WTC11 (cell line): ENCODE measurements at regions not wholly inside any gene's neighbourhood (a gene's known extent, or its start where the extent isn't known, plus 50 kb on each side); places are given as distances from the start of the nearest gene placed in this dataset.

Experiments
- ATAC-seq: fragments of 200-7000 bp; cut with Tn5 transposase; 2 replicates; pipeline ENCODE4 v1.10.0; 2021; ENCODE audit warnings: mild to moderate bottlenecking, moderate library complexity
- CTCF ChIA-PET: fragments of 300-600 bp; sonication (Branson Sonifier 250); formaldehyde crosslinking; loops from one replicate; lab custom pipeline; 2021; ENCODE audit warnings: antibody characterized with exemption; lab: Charles Lee
- POLR2A ChIA-PET: fragments of 350-600 bp; sonication (Branson Sonifier 250); formaldehyde crosslinking; loops from one replicate; lab custom pipeline; 2021; ENCODE audit warnings: antibody characterized with exemption; lab: Charles Lee
- DNase-seq: peaks from one replicate; pipeline ENCODE4 v3.0.0; 2021; ENCODE audit warnings: low spot score
- H3K27ac Mint-ChIP-seq: 2 replicates; pipeline ENCODE4 v1.8.0; 2021; ENCODE audit warnings: mixed read lengths
- H3K27me3 Mint-ChIP-seq: 2 replicates; pipeline ENCODE4 v1.8.0; 2021; ENCODE audit warnings: low read depth, mild to moderate bottlenecking, moderate library complexity, mixed read lengths
- H3K36me3 Mint-ChIP-seq: 2 replicates; pipeline ENCODE4 v1.8.0; 2021; ENCODE audit warnings: mixed read lengths
- H3K4me1 Mint-ChIP-seq: 2 replicates; pipeline ENCODE4 v1.8.0; 2022; ENCODE audit warnings: mixed read lengths
- H3K4me3 Mint-ChIP-seq: 2 replicates; pipeline ENCODE4 v1.8.0; 2021; ENCODE audit warnings: mild to moderate bottlenecking, moderate library complexity, mixed read lengths
- H3K9me3 Mint-ChIP-seq: 2 replicates; pipeline ENCODE4 v1.8.0; 2021; ENCODE audit warnings: mixed read lengths
- ATF2 ChIP-seq: sonication (generic); formaldehyde crosslinking; IDR thresholded peaks from 2 replicates; pipeline ENCODE4 v1.8.1; 2022; ENCODE audit warnings: low read depth, missing genetic modification reagents, borderline replicate concordance
- CBFB ChIP-seq: sonication (generic); formaldehyde crosslinking; IDR thresholded peaks from 2 replicates; pipeline ENCODE4 v1.8.1; 2022; ENCODE audit warnings: mild to moderate bottlenecking, low read depth, missing genetic modification reagents
- CREM ChIP-seq: sonication (generic); formaldehyde crosslinking; IDR thresholded peaks from 2 replicates; pipeline ENCODE4 v1.8.1; 2022; ENCODE audit warnings: mild to moderate bottlenecking, missing genetic modification reagents, moderate library complexity
- E2F5 ChIP-seq: sonication (generic); formaldehyde crosslinking; IDR thresholded peaks from 2 replicates; pipeline ENCODE4 v1.8.1; 2022; ENCODE audit warnings: mild to moderate bottlenecking, moderate library complexity, missing genetic modification reagents
- ELF4 ChIP-seq: sonication (generic); formaldehyde crosslinking; IDR thresholded peaks from 2 replicates; pipeline ENCODE4 v1.8.1; 2022; ENCODE audit warnings: low read depth, mild to moderate bottlenecking, moderate library complexity, missing genetic modification reagents
- ESRRA ChIP-seq: sonication (generic); formaldehyde crosslinking; IDR thresholded peaks from 2 replicates; pipeline ENCODE4 v1.8.1; 2022; ENCODE audit warnings: mild to moderate bottlenecking, missing genetic modification reagents, borderline replicate concordance
- FOXJ3 ChIP-seq: sonication (generic); formaldehyde crosslinking; IDR thresholded peaks from 2 replicates; pipeline ENCODE4 v1.9.0; 2021; ENCODE audit warnings: missing genetic modification reagents, mild to moderate bottlenecking, borderline replicate concordance
- FOXP1 ChIP-seq: sonication (generic); formaldehyde crosslinking; IDR thresholded peaks from 2 replicates; pipeline ENCODE4 v1.8.0; 2022; ENCODE audit warnings: missing genetic modification reagents, mild to moderate bottlenecking, moderate library complexity, borderline replicate concordance
- GABPB1 ChIP-seq: sonication (generic); formaldehyde crosslinking; IDR thresholded peaks from 2 replicates; pipeline ENCODE4 v1.8.1; 2023; ENCODE audit warnings: mild to moderate bottlenecking, missing genetic modification reagents
- HMGA2 ChIP-seq: fragments of 250-450 bp; sonication (Bioruptor Pico); IDR thresholded peaks from 2 replicates; pipeline ENCODE4 v1.4.0; 2021; ENCODE audit warnings: mild to moderate bottlenecking, moderate library complexity
- HMGXB4 ChIP-seq: sonication (generic); formaldehyde crosslinking; IDR thresholded peaks from 2 replicates; pipeline ENCODE4 v1.8.1; 2023; ENCODE audit warnings: mild to moderate bottlenecking, moderate library complexity, missing genetic modification reagents
- JAZF1 ChIP-seq: fragments of 250-450 bp; sonication (Bioruptor Pico); IDR thresholded peaks from 2 replicates; pipeline ENCODE4 v1.9.0; 2021; ENCODE audit warnings: moderate library complexity, mild to moderate bottlenecking, inconsistent platforms
- MAX ChIP-seq: sonication (generic); formaldehyde crosslinking; IDR thresholded peaks from 2 replicates; pipeline ENCODE4 v1.8.0; 2022; ENCODE audit warnings: mild to moderate bottlenecking, missing genetic modification reagents
- MLX ChIP-seq: sonication (generic); formaldehyde crosslinking; IDR thresholded peaks from 2 replicates; pipeline ENCODE4 v1.8.1; 2023; ENCODE audit warnings: mild to moderate bottlenecking, missing genetic modification reagents, moderate library complexity
- NFATC4 ChIP-seq: fragments of 250-450 bp; sonication (Bioruptor Pico); IDR thresholded peaks from 2 replicates; pipeline ENCODE4 v1.9.0; 2021; ENCODE audit warnings: mild to moderate bottlenecking
- NFE2L1 ChIP-seq: sonication (generic); formaldehyde crosslinking; IDR thresholded peaks from 2 replicates; pipeline ENCODE4 v1.8.1; 2023; ENCODE audit warnings: missing genetic modification reagents
- NR3C1 ChIP-seq: sonication (generic); formaldehyde crosslinking; conservative IDR thresholded peaks from 2 replicates; pipeline ENCODE4 v1.8.1; 2023; ENCODE audit warnings: low read depth, mild to moderate bottlenecking, missing genetic modification reagents
- RELA ChIP-seq: sonication (generic); formaldehyde crosslinking; IDR thresholded peaks from 2 replicates; pipeline ENCODE4 v1.8.1; 2022; ENCODE audit warnings: missing genetic modification reagents, mild to moderate bottlenecking, borderline replicate concordance
- RORB ChIP-seq: fragments of 250-450 bp; sonication (Bioruptor Pico); IDR thresholded peaks from 2 replicates; pipeline ENCODE4 v1.9.0; 2021; ENCODE audit warnings: mild to moderate bottlenecking
- TEAD1 ChIP-seq: sonication (generic); formaldehyde crosslinking; IDR thresholded peaks from 2 replicates; pipeline ENCODE4 v1.8.0; 2022; ENCODE audit warnings: mild to moderate bottlenecking, missing genetic modification reagents
- USF1 ChIP-seq: sonication (generic); formaldehyde crosslinking; IDR thresholded peaks from 2 replicates; pipeline ENCODE4 v1.8.0; 2022; ENCODE audit warnings: mild to moderate bottlenecking, missing genetic modification reagents
- ZNF219 ChIP-seq: sonication (generic); formaldehyde crosslinking; IDR thresholded peaks from 2 replicates; pipeline ENCODE4 v1.8.0; 2023; ENCODE audit warnings: missing genetic modification reagents, mild to moderate bottlenecking, borderline replicate concordance
- ZNF232 ChIP-seq: sonication (generic); formaldehyde crosslinking; IDR thresholded peaks from 2 replicates; pipeline ENCODE4 v1.8.0; 2022; ENCODE audit warnings: mild to moderate bottlenecking, missing genetic modification reagents
- ZNF423 ChIP-seq: fragments of 250-450 bp; sonication (Bioruptor Pico); IDR thresholded peaks from 2 replicates; pipeline ENCODE4 v2.1.2; 2022; ENCODE audit warnings: mild to moderate bottlenecking, moderate library complexity
- ZNF532 ChIP-seq: fragments of 250-450 bp; sonication (Bioruptor Pico); IDR thresholded peaks from 2 replicates; pipeline ENCODE4 v1.9.0; 2021; ENCODE audit warnings: mild to moderate bottlenecking, borderline replicate concordance

- no peak overlapping the region for H3K27ac Mint-ChIP-seq
- no peaks in the 10 kb centered on the region for H3K27me3 Mint-ChIP-seq
- H3K36me3 Mint-ChIP-seq, result no peaks in the 10 kb centered on the region
- DNase-seq, result peak; percentile 7
- H3K4me1 Mint-ChIP-seq, result peaks cover 39% of the 10 kb centered on the region
- TF ChIP-seq RELA (CRISPR knock-in tag), result no peak
- no peak for TF ChIP-seq USF1 (CRISPR knock-in tag)
- no peak for TF ChIP-seq FOXP1 (CRISPR knock-in tag)
- no peak for TF ChIP-seq FOXJ3 (CRISPR knock-in tag)
- TF ChIP-seq JAZF1 (CRISPR knock-in tag), result no peak
- no peak for TF ChIP-seq NFE2L1 (CRISPR knock-in tag)
- no peak for TF ChIP-seq ATF2 (CRISPR knock-in tag)
- no peak for TF ChIP-seq CREM
- TF ChIP-seq GABPB1, result no peak
- no peak for TF ChIP-seq ZNF532 (CRISPR knock-in tag)
- TF ChIP-seq NFATC4 (CRISPR knock-in tag), result no peak
- TF ChIP-seq MLX, result no peak
- no peak for TF ChIP-seq ESRRA
- TF ChIP-seq, all 79 proteins: peak for 0
- ChIA-PET POLR2A (no interaction called here), CTCF (no interaction called here)
- peak; percentile 86 for ATAC-seq
- Mint-ChIP-seq H3K9me3 (no peaks in the 10 kb centered on the region), H3K4me3 (no peak overlapping the region)
These were observed 56.0 kb upstream of the MID1 start for GRCh38 chrX:10676235-10676957.

GRCh38 chrX:10677490-10677889 lies 57.1 kb upstream of the MID1 start:
- CTCF ChIA-PET, result interaction anchor here (1.0 kb wide), 1 partner anchor 57 kb away, joined by 3 read pairs; the partner anchor contains the start of gene MID1
- H3K9me3 Mint-ChIP-seq, result no peaks in the 10 kb centered on the region
- H3K4me1 Mint-ChIP-seq, result peaks cover 39% of the 10 kb centered on the region
- POLR2A ChIA-PET, result no interaction called here
- ATAC-seq (no peak), DNase-seq (no peak)
- H3K27ac Mint-ChIP-seq, result no peak overlapping the region
- no peaks in the 10 kb centered on the region for H3K27me3 Mint-ChIP-seq
- no peaks in the 10 kb centered on the region for H3K36me3 Mint-ChIP-seq
- H3K4me3 Mint-ChIP-seq, result no peak overlapping the region
- TF ChIP-seq USF1 (CRISPR knock-in tag) (no peak), TEAD1 (no peak), MAX (CRISPR knock-in tag) (no peak), ZNF219 (CRISPR knock-in tag) (no peak), ELF4 (CRISPR knock-in tag) (no peak), E2F5 (CRISPR knock-in tag) (no peak), HMGA2 (no peak), ZNF232 (CRISPR knock-in tag) (no peak), NFATC4 (CRISPR knock-in tag) (no peak), CBFB (CRISPR knock-in tag) (no peak), HMGXB4 (CRISPR knock-in tag) (no peak), CREM (no peak), RORB (no peak), NR3C1 (no peak), ZNF423 (CRISPR knock-in tag) (no peak)
